ENCODE measurements at regions not wholly inside any gene's neighbourhood (a gene's known extent, or its start where the extent isn't known, plus 50 kb on each side); places are given as distances from the start of the nearest gene placed in this dataset.
"Not testable (repeated sequence)": the region's sequence is repeated elsewhere in the genome, so short reads cannot be mapped to it uniquely, and the experiment has no call there.

- DNase-seq (ENCODE audit: low read depth in 2 of 2): not testable (repeated sequence)
These were observed 643.6 kb upstream of the CPEB2 start for GRCh38 chr4:14358544-14359160.

DNA sequence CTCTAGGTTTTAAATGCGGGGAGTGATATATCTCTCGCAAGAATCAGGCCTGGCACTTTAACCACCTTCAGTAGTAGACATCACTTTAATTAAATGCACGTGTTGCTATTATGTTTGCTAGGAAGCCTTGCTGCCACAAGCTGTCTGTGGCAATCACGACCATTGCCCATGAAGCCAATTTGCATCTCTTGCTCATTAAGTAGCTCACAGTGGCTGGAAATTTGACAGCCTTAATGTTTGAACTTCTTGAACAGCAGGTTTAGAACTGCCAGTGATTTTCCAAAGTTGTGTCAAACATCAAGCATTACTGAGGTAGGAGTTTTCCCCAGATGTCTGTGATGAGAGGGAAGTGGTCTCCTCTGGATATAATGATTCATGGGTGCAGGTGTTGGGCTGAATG lies 642.3 kb upstream of the CPEB2 start:
- no peak for DNase-seq (ENCODE audit: low read depth in 2 of 2)

GRCh38 chr4:14361084-14361483 lies 641.2 kb upstream of the CPEB2 start:
- no peak for DNase-seq (ENCODE audit: low read depth in 2 of 2)

- DNase-seq (ENCODE audit: low read depth in 2 of 2): no peak
These were observed 639.9 kb upstream of the CPEB2 start for GRCh38 chr4:14362385-14362784.

- DNase-seq (ENCODE audit: low read depth in 2 of 2): no peak
These were observed 637.2 kb upstream of the CPEB2 start for GRCh38 chr4:14364953-14365536.

DNA sequence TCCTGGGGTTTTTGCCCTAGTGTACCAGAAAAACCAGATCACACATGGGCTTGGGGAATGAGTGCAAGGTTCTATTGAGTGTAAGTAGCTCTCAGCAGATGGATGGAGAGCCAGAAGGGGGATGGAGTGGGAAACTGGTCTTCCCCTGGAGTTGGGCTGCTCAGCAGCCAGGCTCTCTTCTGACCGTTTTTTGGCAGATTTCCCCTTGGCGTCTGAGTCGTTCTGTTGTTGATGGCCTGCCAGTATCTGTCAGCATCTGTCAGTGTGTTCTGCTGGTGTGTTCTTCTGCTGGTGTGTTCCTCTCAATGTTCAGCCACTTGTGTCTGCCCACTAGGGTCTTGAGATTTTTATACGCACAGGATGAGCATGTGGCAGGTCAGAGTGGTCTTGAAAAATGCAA lies 633.9 kb upstream of the CPEB2 start:
- DNase-seq (ENCODE audit: low read depth in 2 of 2): no peak

DNA sequence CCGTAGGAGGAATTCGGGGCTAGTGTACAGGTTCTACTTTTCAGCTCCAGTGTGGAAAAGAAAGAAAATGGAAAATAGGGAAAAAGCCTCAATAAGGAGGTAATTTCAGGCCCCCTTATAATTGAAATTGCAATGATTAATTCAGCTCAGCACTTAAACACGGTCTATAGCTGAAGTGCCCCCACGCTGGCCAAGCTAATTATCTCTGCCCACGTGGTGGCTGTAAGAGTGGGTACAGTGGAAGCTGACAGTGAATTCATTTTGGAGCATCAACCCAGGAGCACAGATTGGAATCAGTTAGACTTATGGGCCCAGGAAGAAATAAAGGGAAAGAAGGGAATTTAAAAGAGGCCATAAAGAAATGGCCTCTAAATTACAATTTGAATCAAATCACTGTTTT lies 631.1 kb upstream of the CPEB2 start:
- no peak for DNase-seq (ENCODE audit: low read depth in 2 of 2)

DNA sequence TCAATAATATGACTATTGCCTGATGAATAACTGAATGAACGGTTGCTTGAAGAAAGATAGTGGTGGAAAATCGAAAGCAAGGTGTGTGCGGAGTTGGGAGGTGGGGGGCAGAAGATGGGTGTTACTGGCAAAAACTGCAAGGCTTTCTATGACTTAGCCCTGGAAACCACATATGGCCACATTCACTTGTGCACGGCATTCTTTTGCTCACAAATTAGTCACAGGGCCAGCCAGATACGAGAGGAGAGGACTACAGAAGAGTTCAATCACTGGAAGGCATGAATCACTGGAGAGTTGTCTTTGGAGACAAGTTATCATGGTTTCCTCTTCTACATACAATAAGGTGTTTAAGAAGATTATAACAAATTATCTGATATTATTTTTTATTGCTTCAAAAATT lies 626.5 kb upstream of the CPEB2 start:
- no peak for DNase-seq (ENCODE audit: low read depth in 2 of 2)

DNA sequence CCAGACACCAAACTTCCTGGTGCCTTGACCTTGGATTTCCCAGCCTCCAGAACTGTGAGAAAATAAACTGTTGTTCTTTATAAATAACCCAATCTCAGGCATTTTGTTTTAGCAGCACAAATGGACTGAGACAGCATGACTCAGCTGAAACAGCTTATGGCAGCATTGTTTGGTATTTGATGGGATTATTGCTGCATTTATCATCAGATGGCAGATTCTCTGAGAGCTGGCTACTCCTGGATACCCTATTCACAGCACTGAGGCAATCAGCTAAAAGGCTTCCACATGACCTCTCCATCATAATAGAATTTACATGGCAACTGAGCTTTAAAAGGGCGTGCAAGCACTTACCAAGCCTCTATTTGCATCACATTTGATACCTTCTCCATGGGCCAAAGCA lies 623.1 kb upstream of the CPEB2 start:
- no peak for DNase-seq (ENCODE audit: low read depth in 2 of 2)

- no peak for DNase-seq (ENCODE audit: low read depth in 2 of 2)
These were observed 618.6 kb upstream of the CPEB2 start for GRCh38 chr4:14383652-14384051.

DNA sequence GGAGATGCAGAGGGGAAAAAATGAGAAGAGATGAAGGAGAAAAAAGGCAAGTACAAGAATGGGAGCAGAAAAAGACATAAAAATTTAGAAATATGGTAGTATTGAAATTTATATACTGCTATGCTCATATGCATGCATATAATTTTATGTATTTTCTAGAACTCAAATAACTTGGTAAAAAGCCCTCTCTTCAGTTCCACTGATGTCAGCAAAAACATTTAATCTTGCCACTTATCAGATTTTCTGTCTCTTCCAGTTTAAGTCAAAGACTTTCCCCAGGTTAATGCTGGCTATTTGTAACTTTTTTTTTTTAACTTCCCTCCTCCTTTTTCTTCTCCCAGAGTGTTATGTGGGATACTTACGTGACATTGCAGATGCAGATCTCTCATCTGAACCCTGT lies 617.5 kb upstream of the CPEB2 start:
- no peak for DNase-seq (ENCODE audit: low read depth in 2 of 2)

DNA sequence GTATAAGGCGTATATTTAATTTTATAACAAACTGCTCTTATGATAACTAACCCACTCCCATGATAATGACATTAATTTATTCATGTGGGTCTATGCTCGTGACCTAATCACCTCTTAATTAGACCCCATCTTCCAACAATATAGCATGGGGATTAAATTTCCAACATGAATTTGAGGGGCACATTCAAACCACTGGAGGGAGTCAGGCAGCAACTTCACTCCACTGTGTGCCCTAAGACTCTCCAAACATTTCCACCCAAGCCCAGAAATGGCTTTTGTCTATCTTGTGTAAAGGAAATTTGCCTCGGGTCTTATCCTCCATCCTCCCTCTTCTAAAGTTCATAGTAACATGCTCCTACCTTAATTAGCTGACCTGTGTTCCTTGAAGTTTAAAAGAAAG lies 616.1 kb upstream of the CPEB2 start:
- DNase-seq (ENCODE audit: low read depth in 2 of 2): no peak

- DNase-seq (ENCODE audit: low read depth in 2 of 2): no peak
These were observed 614.6 kb upstream of the CPEB2 start for GRCh38 chr4:14387647-14388046.

- DNase-seq (ENCODE audit: low read depth in 2 of 2): no peak
These were observed 609.9 kb upstream of the CPEB2 start for GRCh38 chr4:14392378-14392777.

- DNase-seq (ENCODE audit: low read depth in 2 of 2): no peak
These were observed 606.1 kb upstream of the CPEB2 start for GRCh38 chr4:14396183-14396582.

- no peak for DNase-seq (ENCODE audit: low read depth in 2 of 2)
These were observed 602.4 kb upstream of the CPEB2 start for GRCh38 chr4:14399848-14400247.

- no peak for DNase-seq (ENCODE audit: low read depth in 2 of 2)
These were observed 602.0 kb upstream of the CPEB2 start for GRCh38 chr4:14400307-14400706.

- DNase-seq (ENCODE audit: low read depth in 2 of 2): no peak
These were observed 599.1 kb upstream of the CPEB2 start for GRCh38 chr4:14403132-14403531.

DNA sequence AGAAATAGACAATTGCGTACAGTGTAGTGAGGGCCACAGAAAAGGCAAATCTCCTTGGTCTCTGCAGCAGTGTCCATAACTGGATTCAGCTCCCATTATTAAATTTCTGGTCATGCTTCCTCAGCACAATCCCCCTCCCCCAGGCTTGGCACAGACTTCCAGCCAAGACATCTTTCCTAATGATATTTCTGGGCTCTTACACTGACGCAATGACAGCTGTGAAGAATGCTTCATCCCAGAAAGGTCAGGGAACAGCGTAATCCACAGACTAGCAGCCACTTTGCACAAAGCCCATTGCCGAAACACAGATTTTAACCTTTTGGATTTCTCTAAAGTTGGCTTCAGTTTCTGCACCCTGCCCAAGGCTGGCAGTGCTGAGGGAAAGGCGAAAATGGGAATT lies 597.6 kb upstream of the CPEB2 start:
- DNase-seq (ENCODE audit: low read depth in 2 of 2): no peak

DNA sequence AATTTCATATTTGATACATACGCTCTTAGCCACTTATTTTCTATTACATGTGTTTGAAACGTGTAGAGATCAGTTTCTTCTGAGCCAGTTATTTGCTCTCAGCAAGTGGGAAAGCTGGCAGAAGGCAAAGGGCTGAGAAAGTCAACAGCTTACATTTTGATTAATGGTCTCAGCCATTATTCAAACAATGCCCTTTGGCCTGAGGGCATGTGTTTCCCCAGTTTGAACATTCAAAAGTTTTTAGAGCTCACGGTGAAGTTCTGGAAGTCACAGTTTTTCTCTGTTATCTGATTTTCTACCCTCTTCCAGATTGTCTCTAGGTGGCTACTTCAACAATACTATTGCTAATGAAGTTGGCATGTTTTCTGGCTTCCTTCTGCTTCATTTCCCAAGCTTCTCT lies 591.8 kb upstream of the CPEB2 start:
- DNase-seq (ENCODE audit: low read depth in 2 of 2): no peak

GRCh38 chr4:14415146-14415545 lies 587.1 kb upstream of the CPEB2 start:
- no peak for DNase-seq (ENCODE audit: low read depth in 2 of 2)

DNA sequence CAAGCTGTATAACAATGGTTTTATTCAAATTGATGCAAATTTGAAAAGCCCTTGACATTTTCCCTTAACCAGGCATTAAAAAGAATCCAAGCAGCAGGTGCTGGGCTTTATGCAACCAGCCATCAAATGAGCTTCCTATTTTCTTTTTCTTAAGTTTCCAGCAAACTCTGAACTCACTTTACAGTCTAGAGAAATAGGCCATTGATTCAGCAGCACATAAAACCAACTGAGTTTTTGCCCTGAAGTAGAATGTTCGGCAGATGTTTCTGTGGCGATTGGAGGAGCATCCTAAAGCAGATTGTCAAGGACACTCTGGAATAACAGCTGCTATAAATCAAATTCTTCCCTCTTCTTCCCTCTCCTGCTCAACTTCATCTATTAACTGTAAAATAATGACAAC lies 582.8 kb upstream of the CPEB2 start:
- DNase-seq (ENCODE audit: low read depth in 2 of 2): no peak

GRCh38 chr4:14426297-14426696 lies 576.0 kb upstream of the CPEB2 start:
- not testable (repeated sequence) for DNase-seq (ENCODE audit: low read depth in 2 of 2)

DNA sequence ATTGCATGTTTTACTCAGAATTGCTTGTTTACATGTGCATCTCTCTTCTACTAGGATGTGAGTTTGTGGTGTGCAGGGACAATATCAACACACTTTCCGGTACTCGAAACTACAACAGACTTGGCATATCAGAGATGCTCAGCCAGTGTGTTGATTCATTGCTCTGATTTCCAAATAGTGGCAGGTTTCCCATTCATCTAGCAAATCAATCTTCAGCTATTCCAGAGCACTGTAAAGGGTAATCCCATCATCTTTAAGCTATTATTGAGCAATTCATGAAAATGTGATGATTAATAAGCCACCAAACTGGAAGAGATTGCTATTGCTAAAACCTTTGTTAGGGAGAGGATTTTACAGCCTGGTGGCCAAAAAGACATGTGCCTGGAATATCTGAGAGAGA lies 574.2 kb upstream of the CPEB2 start:
- DNase-seq (ENCODE audit: low read depth in 2 of 2): no peak

All from fibroblast of skin of left biceps (primary cell).